UCSD-AML1 (cell line): ENCODE measurements at regions not wholly inside any gene's neighbourhood (a gene's known extent, or its start where the extent isn't known, plus 50 kb on each side); places are given as distances from the start of the nearest gene placed in this dataset.

Source experiments
- DNase-seq: peaks from one replicate; lab custom pipeline; 2025; ENCODE audit not compliant: unreplicated experiment; lab: John Stamatoyannopoulos, UW

DNA sequence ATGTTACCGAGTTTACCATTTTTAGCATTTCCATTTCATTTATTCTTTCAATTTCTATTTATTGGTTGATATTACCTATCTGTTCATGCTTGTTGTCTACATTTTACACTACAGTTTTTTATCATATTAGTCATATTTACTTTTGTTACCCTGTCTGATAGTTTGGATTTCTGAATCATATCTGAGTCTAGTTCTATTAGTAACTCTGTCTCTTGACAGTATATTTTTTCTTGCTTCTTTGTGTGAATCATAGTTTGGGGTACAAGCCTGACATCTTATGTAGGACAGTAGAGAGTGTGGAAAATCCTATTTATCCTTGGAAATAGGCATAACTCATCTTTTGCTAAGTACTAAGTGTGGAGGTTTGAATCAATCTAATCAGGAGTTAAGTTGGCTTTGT lies 263.9 kb upstream of the SESN3 start:
- DNase-seq = no peak

- DNase-seq = no peak
These were observed 263.2 kb upstream of the SESN3 start for GRCh38 chr11:95494167-95494566.

- no peak for DNase-seq
These were observed 259.6 kb upstream of the SESN3 start for GRCh38 chr11:95490625-95491024.

GRCh38 chr11:95487938-95488337 lies 256.9 kb upstream of the SESN3 start:
- DNase-seq = no peak

DNA sequence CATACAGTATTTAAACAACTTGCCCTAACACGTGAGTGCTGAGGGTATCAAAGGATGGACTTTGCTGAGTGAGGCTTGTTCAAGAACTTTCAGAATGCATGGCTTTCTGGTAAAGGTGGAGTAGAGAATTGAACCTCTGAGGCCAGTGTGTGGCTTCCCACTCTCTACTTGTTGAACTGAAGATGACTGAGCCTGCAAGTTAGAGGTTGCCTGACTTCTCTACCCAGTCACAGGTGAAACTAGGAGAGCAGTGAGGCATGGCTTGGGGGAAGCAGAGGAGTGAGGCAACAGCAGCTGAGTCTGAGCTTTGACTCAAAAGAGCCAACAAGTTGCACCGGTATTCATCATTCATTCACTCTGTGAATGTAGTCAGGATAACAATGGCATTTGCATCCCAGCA lies 256.4 kb upstream of the SESN3 start:
- DNase-seq = no peak

DNA sequence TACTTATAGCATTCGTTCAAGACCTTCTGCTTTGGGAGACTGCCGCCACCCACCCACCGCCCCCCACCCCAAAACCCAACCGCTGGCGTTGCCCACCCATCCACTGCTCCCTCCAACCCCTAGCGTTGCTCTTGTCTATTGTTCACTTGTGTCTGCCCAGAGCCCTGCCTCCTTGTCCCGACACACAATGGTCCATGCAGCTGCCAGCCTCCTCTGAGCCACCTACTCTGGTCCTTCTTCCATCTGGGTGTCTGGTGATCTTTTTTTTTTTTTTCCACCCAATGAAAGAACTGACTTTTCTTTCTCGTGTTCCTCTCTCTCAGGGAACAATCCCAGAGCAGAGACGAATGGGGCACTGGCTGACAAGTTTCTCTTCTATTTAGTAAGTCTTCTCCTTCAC lies 256.0 kb upstream of the SESN3 start:
- DNase-seq = no peak

- DNase-seq = no peak
These were observed 255.5 kb upstream of the SESN3 start for GRCh38 chr11:95486466-95486865.

DNA sequence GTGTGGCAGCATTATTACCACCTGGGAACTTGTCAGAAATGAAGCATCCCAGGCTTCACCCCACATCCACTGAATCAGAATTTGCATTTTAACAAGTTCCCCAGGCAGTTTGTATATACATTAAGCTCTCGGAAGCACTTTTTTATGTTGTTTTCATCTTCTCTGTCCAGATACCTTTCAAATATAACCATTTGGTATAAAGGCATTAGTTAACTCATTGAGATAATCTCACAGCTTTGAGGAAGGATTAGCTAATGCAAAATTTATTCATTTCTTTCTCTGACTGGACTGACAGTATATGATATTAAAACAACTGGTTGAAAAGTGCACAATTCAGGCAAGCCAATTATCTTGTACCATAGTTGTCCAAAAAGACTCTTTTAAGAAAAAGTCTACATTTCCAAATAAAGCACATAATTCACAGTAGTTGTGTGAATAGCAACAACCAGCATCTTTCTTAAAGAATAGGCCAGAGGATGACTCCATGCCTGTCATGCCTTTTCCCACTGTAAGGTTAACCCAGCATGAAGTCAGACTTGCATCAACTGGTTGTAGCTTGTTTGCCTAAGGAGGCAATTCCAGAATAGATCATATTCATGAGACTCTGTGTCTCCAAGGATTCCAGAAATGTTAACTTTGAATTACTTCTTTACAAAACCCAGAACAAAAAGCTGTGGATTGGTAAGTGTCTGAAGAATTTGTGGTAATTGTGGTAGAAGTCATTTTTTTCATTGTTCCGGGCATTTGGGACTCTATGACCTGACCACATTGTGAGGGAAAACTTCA lies 254.3 kb upstream of the SESN3 start:
- DNase-seq = no peak

DNA sequence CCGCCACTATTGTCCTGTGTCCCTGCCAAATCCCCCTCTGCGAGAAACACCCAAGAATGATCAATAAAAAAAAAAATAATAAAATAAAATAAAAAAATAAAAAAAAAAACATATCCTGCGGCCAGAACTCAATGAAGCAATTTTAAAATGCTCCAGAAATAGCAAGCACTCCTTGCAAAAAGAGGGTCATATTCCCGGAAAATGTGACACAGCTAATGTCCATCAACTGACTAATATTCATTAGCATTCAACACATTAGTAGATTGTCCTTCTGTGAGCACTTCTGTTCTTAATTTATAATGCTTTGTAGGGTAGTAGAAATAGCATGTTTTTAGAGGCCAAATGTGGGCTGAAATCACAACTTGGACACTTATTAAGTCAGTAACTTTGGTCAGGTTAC lies 252.3 kb upstream of the SESN3 start:
- DNase-seq = no peak

- no peak for DNase-seq
These were observed 247.0 kb upstream of the SESN3 start for GRCh38 chr11:95478003-95478402.

- no peak for DNase-seq
These were observed 238.3 kb upstream of the SESN3 start for GRCh38 chr11:95469258-95469657.

DNA sequence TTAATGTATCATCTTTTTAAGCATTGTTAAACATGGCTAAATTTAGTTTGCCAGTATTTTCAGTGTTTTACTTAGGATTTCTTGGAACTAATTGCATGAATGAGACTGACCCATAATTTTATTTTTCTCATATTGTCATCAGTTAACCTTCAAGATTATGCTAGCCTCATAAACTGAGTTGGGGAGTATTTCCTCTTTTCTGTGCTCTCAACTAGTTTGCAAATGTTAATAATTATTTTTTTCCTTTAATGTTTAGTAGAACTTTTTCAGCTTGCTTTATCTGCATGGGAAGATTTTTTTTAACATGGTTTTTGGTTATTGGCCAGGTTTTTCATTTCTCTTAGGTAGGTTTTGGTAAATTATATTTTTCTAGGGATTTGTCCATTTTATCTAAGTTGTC lies 235.4 kb upstream of the SESN3 start:
- no peak for DNase-seq

GRCh38 chr11:95465887-95466286 lies 234.9 kb upstream of the SESN3 start:
- no peak for DNase-seq

GRCh38 chr11:95461858-95462257 lies 230.9 kb upstream of the SESN3 start:
- DNase-seq = no peak

DNA sequence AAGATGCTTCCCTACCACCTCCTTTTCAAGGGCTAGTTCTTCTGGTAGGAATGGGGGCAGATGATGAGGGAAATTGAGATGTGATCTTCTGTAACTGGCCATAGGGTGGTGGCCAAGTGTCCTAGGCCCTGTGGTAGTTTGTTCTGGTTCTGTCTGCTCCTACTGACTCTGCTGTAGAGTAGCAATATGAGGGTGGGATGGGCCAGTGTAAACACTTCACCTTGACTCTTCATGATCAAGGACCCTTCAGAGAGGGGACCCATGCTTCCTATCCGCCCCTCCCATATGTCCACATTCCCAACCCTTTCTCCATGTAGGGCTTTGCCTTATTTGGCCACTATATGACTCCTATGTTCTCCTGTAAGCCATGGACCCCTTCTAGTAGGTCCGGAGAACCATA lies 230.3 kb upstream of the SESN3 start:
- no peak for DNase-seq

DNA sequence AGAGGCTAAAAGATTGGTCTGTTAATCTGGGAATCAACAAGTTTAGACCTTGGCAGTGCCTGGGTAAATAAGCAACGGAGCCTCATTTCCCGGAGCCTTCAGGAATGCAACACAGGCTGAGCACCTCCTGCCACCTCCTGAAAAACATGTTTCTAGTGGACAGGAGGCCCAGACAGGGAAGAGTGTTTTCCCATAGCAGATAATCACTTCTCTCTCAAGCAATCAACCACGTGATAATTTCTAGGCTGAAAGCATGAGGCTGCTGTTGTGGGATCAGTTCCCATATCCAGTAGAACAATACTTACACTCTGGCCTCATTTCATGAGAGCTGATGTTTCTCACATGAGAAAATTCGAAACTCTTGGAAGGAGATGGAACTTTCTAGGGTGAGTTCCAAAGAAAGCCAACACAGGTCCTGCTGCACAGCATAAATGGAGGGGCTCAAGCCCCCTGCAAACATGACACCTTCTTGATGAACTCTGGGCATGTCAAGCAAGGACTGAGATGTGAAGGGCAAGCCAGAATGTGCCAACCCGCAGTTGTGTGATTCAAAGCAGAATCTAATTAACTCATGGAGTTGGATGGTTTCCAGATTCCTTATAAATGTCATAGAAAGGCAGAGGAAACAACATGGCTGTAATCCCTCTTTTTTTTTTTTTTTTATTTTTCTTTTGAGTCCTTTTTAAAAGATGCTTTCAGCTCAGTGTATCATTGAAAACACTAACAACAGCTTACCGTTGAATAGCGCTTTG lies 228.5 kb upstream of the SESN3 start:
- DNase-seq = no peak

DNA sequence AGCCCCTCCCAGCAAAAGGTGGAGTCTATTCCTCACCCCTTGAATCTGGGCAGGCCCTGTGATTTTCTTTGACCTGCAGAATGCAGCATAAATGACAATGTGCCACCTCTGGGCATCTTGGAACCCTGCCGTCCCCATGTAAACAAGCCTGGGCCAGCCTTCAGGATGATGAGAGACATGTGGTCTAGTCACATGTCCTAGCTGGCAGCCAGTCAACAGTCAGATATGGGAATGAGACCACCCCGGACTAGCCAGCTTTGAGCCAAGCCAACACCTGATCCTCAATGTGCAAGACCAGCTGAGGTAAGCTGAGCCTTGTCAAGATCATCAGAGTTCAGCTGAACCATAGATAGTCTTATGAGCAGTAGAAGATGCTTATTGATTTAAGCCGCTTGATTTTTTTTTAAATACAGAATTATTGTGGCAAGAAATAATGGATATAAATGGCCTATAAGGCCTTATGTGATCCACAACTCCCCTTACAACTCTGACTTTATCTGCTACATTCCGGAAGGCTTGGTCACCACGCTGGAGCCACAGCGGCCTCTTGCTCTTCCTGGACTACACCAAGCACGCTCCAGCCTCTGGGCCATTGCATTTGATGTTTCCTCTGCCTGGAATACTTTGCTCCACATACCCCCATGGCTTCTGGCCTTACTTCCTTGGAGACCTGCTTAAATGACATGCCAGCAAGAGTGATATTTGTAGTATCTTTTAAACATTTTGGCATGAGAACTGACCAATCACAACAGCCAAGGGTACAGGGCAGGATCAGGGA lies 225.9 kb upstream of the SESN3 start:
- DNase-seq = no peak

- no peak for DNase-seq
These were observed 224.4 kb upstream of the SESN3 start for GRCh38 chr11:95455228-95455970.

DNA sequence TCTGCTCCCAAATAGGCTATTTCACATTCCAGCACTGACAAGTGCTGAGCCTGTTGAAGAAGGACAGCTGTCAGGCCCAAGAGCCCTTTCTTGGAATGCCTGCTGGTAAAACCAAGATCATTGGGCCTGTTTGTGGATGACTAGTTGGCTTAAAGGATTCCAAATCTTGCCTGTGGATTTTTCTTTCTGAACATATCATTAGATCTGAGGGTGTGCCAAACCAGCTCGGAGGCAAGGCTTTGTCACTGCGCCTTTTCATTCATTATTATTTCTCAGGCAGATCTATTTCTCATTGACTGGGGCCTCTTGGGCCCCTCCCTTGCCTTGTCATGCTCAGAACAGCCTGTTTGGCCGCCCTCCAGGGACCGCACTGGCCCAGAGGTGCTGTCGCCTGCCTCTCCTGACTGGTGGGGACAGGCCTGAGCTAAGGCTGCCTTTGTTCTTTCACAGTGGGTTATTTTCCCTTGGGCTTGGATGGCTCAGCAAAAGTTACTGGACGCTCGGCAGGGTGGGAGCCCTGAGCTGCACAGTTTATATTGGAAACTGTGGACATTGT lies 222.7 kb upstream of the SESN3 start:
- no peak for DNase-seq

DNA sequence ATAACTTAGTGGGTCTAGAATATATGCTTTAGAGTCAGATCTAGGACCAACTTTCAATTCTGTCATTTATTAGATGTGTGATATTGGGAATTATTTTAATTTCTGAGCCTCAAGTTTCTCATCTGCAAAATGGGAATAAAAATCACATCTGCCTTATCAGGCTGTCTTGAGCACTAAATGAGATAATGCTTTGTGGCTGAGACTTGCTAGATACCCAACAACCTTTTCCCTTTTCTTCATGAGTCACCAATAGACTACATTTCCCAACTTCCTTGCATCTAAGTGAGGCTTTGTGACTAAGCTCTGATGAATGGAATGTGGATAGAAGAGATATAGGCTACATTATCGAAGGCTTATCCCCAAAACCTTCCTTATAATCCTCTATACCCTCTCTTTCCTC lies 220.7 kb upstream of the SESN3 start:
- DNase-seq = no peak

GRCh38 chr11:95451261-95451660 lies 220.3 kb upstream of the SESN3 start:
- no peak for DNase-seq
